GM20000 (cell line): ENCODE measurements at regions not wholly inside any gene's neighbourhood (a gene's known extent, or its start where the extent isn't known, plus 50 kb on each side); places are given as distances from the start of the nearest gene placed in this dataset.
"Not testable (repeated sequence)": the region's sequence is repeated elsewhere in the genome, so short reads cannot be mapped to it uniquely, and the experiment has no call there.

Experiments
- DNase-seq: peaks from one replicate; pipeline ENCODE4 v3.0.0; 2012; ENCODE audit warnings: low spot score
- TF ChIP-seq, protein P1 (sequence below): IDR thresholded peaks from 2 replicates; pipeline ENCODE4 v1.5.1; 2012; ENCODE audit warnings: mild to moderate bottlenecking, control low read depth; ENCODE audit errors: extremely low read depth, missing control alignments

DNA sequence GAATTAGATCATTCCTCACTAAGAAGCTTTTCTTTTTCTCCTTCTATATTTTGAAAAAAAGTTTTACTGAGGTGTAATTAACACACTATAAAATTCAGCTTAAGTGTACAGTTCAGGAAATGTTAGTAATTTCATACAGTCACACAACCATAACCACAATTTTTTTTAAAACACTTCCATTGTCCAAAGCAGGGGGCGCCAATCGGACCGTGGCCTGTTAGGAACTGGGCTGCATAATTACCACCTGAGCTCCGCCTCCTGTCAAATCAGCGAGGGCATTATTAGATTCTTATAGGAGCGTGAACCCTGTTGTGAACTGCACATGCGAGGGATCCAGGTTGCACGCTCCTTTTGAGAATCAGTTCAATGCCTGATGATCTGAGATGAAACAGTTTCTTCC, 427.1 kb downstream of the TFEC start:
- TF ChIP-seq, protein P1, sequence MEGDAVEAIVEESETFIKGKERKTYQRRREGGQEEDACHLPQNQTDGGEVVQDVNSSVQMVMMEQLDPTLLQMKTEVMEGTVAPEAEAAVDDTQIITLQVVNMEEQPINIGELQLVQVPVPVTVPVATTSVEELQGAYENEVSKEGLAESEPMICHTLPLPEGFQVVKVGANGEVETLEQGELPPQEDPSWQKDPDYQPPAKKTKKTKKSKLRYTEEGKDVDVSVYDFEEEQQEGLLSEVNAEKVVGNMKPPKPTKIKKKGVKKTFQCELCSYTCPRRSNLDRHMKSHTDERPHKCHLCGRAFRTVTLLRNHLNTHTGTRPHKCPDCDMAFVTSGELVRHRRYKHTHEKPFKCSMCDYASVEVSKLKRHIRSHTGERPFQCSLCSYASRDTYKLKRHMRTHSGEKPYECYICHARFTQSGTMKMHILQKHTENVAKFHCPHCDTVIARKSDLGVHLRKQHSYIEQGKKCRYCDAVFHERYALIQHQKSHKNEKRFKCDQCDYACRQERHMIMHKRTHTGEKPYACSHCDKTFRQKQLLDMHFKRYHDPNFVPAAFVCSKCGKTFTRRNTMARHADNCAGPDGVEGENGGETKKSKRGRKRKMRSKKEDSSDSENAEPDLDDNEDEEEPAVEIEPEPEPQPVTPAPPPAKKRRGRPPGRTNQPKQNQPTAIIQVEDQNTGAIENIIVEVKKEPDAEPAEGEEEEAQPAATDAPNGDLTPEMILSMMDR: no peak
- no peak for DNase-seq

DNA sequence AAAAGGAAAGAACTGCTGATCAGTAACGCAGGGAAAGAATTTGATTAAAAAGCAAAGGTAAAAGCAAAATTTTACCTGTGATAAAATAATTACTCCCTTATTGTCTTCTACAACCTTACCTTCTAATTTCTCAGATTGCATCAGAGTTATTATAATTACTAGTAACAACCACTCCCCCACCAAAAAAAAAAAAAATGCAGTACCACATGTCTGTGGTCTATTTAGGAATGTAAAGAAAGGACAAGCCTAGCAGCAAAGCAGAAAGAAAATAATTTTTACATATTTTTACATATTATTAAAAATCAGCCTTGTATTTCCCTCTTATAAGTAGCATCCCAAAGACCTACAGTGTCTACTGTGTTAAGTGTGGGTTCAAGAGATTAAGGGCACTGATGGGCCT, 430.4 kb downstream of the TFEC start:
- TF ChIP-seq, protein P1: no peak

DNA sequence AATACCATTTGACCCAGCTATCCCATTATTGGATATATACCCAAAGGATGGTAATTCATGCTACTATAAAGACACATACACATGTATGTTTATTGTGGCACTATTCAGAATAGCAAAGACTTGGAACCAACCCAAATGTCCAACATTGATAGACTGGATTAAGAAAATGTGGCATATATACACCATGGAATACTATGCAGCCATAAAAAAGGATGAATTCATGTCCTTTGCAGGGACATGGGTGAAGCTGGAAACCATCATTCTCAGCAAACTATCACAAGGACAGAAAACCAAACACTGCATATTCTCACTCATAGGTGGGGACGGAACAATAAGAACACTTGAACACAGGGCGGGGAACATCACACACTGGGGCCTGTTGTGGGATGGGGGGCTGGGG, 431.4 kb downstream of the TFEC start:
- DNase-seq: not testable (repeated sequence)

More for the DNA sequence above, 430.4 kb downstream of the TFEC start:
- no peak for DNase-seq

DNA sequence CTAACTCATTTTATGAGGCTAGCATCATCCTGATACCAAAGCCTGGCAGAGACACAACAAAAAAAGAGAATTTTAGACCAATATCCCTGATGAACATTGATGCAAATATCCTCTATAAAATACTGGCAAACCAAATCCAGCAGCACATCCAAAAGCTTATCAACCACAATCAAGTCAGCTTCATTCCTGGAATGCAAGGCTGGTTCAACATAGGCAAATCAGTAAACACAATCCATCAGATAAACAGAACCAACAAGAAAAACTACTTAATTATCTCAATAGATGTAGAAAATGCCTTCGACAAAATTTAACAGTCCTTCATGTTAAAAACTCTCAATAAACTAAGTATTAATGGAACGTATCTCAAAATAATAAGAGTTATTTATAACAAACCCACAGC, 433.3 kb downstream of the TFEC start:
- not testable (repeated sequence) for DNase-seq

DNA sequence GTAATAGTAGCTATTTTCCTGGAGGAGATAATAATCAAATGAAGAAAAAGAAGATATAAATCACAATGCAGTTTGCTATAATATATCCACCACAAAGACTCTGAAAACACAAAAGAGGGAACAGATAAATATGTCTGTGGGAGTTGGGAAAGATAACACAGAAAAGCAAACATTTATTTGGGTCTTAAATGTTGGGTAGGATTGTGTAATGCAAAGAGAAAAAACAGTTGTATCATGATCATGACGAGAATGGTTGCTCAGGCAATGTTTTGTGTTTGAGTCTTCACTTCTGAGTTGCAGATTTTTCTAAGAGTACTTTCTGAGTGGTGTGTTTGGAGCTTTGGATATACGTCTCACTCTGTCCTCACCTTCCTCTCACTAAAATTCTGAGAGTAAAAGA, 437.5 kb downstream of the TFEC start:
- no peak for DNase-seq
- TF ChIP-seq, protein P1: no peak

DNA sequence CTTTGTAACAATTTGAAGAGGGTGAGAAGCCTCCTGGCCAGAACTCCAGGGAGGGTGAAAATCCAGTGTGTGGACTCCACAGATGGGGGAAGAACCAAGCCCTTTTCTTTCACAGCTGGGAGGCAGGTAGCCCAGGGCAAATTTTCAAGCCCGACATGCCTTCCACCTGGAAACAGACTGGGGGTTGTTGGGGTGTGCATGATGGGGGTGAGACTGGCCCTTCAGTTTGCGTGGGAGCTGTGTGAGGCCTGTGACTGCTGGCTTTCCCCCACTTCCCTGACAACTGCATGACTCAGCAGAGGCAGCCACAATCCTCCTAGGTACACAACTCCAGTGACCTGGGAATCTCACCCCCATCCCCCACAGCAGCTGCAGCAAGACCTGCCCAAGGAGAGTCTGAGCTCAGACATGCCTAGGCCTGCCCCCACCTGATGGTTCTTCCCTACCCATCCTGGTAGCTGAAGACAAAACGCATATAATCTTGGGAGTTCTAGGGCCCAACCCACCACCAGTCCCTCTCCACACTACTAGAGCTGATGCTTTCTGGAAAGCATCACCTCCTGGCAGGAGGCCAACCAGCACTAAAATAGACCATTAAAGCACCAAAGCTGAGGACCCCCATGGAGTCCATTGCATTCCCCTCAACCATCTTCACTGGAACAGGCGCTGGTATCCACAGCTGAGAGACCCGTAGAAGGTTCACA, 445.4 kb downstream of the TFEC start:
- DNase-seq: no peak
- TF ChIP-seq, protein P1: no peak

DNA sequence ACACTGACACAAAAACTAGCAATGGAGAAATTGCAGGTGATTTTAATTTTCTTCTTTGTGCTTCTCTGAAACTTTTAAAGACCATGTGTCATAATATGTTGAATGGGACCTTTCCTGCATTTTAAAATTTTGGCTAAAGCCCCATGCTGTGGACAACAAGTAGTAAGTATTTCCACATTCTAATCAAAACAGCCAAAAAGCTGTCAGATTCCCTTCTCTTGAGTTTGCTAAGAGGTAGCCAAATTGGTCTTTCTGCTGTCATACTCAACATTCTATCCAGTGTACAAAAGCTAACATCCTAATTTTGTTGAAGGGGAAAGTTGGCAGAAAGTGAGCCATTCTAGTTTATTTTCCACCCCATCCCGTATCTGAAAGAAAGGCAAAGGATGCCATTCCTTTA, 447.6 kb downstream of the TFEC start:
- no peak for DNase-seq
- TF ChIP-seq, protein P1: no peak

DNA sequence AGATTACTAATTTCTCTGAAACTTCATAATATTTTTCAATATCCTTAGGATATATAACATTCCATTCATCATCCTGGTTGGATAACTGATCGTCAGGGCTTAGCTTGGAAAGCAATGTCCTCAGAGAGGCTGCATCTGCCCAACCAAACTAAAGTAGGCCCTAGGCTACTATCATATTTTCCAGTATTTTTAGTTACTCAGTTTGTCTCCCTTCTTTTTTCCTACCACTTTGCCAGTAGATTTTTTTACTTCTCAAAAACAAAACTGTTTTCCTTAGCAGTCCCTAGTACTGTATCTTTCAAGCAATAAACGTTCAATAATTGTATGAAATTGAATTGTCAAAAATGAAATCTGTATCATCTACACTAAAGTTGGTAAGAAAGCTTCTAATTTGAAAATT, 452.0 kb downstream of the TFEC start:
- DNase-seq: no peak
- TF ChIP-seq, protein P1: no peak
